Lung (tissue), 11 donors: ENCODE measurements at regions not wholly inside any gene's neighbourhood (a gene's known extent, or its start where the extent isn't known, plus 50 kb on each side); places are given as distances from the start of the nearest gene placed in this dataset.
"Not testable (repeated sequence)": the region's sequence is repeated elsewhere in the genome, so short reads cannot be mapped to it uniquely, and the experiment has no call there.

Source experiments
- ATAC-seq: fragments of 200-7000 bp; cut with Tn5 transposase; one replicate; pipeline ENCODE4 v1.9.1; 2020; ENCODE audit warnings: moderate number of reproducible peaks; ENCODE audit not compliant: insufficient read depth, low FRiP score
- DNase-seq, 3 donors: peaks; one replicate each; pipeline ENCODE4 v3.0.0-alpha.2; 2013 to 2017
- H3K27ac ChIP-seq, 2 donors: one replicate each; pipeline ENCODE4 v1.5.1; 2013; ENCODE audit warnings: mild to moderate bottlenecking in 2 of 2, moderate library complexity in 2 of 2, control low read depth in 1 of 2, inconsistent platforms in 1 of 2, low read depth in 1 of 2, low read length in 1 of 2
- H3K27me3 ChIP-seq, 3 donors: one replicate each; pipeline ENCODE4 v1.5.1; 2013; ENCODE audit warnings: low read length in 2 of 3; ENCODE audit not compliant: control insufficient read depth in 3 of 3, insufficient read depth in 3 of 3
- H3K36me3 ChIP-seq, 4 donors: one replicate each; pipeline ENCODE4 v1.5.1; 2013; ENCODE audit warnings: low read length in 4 of 4, mild to moderate bottlenecking in 1 of 4, moderate library complexity in 1 of 4; ENCODE audit not compliant: control insufficient read depth in 4 of 4, insufficient read depth in 4 of 4
- H3K4me1 ChIP-seq, 5 donors: one replicate each; pipeline ENCODE4 v1.5.1; 2013; ENCODE audit warnings: low read length in 5 of 5, mild to moderate bottlenecking in 2 of 5, moderate library complexity in 1 of 5; ENCODE audit not compliant: control insufficient read depth in 5 of 5, insufficient read depth in 5 of 5
- H3K4me3 ChIP-seq: one replicate; pipeline ENCODE4 v1.5.1; 2013; ENCODE audit warnings: mild to moderate bottlenecking, control low read depth, moderate library complexity
- H3K9ac ChIP-seq, 2 donors: one replicate each; pipeline ENCODE4 v1.5.1; 2013; ENCODE audit warnings: low read length in 2 of 2, control low read depth in 1 of 2; ENCODE audit not compliant: insufficient read depth in 1 of 2
- H3K9me3 ChIP-seq, 4 donors: one replicate each; pipeline ENCODE4 v1.5.1; 2013; ENCODE audit warnings: low read length in 3 of 4, mild to moderate bottlenecking in 1 of 4, moderate library complexity in 1 of 4; ENCODE audit not compliant: control insufficient read depth in 4 of 4, insufficient read depth in 3 of 4
- CTCF ChIP-seq: IDR thresholded peaks from 2 replicates; pipeline ENCODE4 v1.5.1; 2012; ENCODE audit warnings: mild to moderate bottlenecking; ENCODE audit errors: control extremely low read depth, extremely low read depth
- WGBS, 2 donors: extraction: QIAGEN DNeasy Blood & Tissue Kit; methylation state at CpG; one replicate each; pipeline ENCODE4 v1.1.7; 2013; 5-methylcytosine and 5-hydroxymethylcytosine counted together
- donor health status: control.
- donor health status: control.
- donor health status: Bipolar disorder and iron deficiency.
- donor health status: healthy.
- donor health status: DM: yes; HTN: yes; CAD: no.

GRCh38 chr5:93352186-93352585 is 228.8 kb downstream of the NR2F1-AS1 start:
- ATAC-seq = no peak
- DNase-seq = no peak
- Histone ChIP-seq H3K27ac (no peak overlapping the region), H3K4me1 (no peaks in the 10 kb centered on the region), H3K36me3 (no peaks in the 10 kb centered on the region), H3K4me3 (no peak overlapping the region), H3K27me3 (no peaks in the 10 kb centered on the region), H3K9ac (no peak overlapping the region), H3K9me3 (no peaks in the 10 kb centered on the region)
- TF ChIP-seq CTCF = no peak
- 68 to 83% methylated on average over 2 of the region's 2 CpGs for WGBS, 2 donors

GRCh38 chr5:93349613-93350012 is 231.4 kb downstream of the NR2F1-AS1 start:
- Histone ChIP-seq H3K4me3 (no peak overlapping the region), H3K27me3 (no peaks in the 10 kb centered on the region), H3K9me3 (peaks cover 0 to 1% (median 0%) of the 10 kb centered on the region in 4 donors), H3K4me1 (no peaks in the 10 kb centered on the region), H3K27ac (no peak overlapping the region), H3K36me3 (no peaks in the 10 kb centered on the region), H3K9ac (no peak overlapping the region)
- ATAC-seq = no peak
- TF ChIP-seq CTCF = no peak
- no peak for DNase-seq
- WGBS, 2 donors = 74 to 78% methylated on average over 3 of the region's 3 CpGs

- 89 to 90% methylated on average over 15 of the region's 15 CpGs for WGBS, 2 donors
- no peak for TF ChIP-seq CTCF
- Histone ChIP-seq H3K9ac (no peak overlapping the region), H3K4me3 (no peak overlapping the region), H3K4me1 (no peaks in the 10 kb centered on the region), H3K27me3 (no peaks in the 10 kb centered on the region), H3K36me3 (no peaks in the 10 kb centered on the region), H3K27ac (no peak overlapping the region), H3K9me3 (peaks cover 0 to 1% (median 0%) of the 10 kb centered on the region in 4 donors)
- DNase-seq = no peak
- ATAC-seq = no peak
Observed at GRCh38 chr5:93348231-93348630, 232.8 kb downstream of the NR2F1-AS1 start.

- DNase-seq, H3K27ac ChIP-seq, H3K4me3 ChIP-seq, ATAC-seq, H3K27me3 ChIP-seq, H3K9me3 ChIP-seq, H3K36me3 ChIP-seq, H3K9ac ChIP-seq, H3K4me1 ChIP-seq: not testable (repeated sequence)
- 75 to 78% methylated on average over 1 of the region's 1 CpG for WGBS, 2 donors
Observed at GRCh38 chr5:93346850-93347249, 234.2 kb downstream of the NR2F1-AS1 start.
